ENCODE measurements at regions not wholly inside any gene's neighbourhood (a gene's known extent, or its start where the extent isn't known, plus 50 kb on each side); places are given as distances from the start of the nearest gene placed in this dataset.
"Not testable (repeated sequence)": the region's sequence is repeated elsewhere in the genome, so short reads cannot be mapped to it uniquely, and the experiment has no call there.

DNA sequence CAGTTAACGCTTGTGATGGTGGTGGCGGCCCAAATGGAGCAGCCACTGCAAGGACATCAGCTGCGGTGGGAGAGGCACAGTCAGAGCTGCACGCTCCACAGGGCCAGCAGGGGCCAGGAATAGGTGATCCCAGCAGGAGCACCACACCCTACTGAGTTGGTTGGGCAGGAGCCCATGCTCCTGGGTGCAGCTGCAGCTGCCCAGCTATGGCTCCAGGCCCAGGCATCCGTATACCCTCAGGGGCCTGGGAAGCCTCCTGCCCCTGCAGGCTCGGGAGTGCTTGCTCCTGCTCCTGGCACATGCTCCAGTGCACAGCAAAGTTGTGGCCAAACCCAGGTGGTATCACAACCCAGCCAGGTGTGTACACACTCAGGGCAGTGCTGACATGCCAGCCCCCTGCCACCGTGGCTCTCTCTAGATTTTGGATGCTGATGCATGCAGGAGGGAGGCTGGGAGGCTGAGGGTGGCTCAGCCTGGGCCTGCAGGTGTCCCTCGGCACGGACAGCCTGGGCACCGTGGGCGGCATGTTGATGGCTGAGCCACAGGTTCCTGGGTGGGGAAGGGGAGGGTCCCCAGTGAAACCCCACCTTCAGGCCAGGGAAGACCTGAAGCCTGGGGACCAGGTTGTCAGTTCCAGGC, 150.2 kb downstream of the CXXC4 start:
- Histone ChIP-seq H3F3A (replicated peaks; ENCODE audit: insufficient read depth) (no peaks in the 10 kb centered on the region), H3K27me3 (ENCODE audit: insufficient read depth) (no peaks in the 10 kb centered on the region), H3K9me2 (no peaks in the 10 kb centered on the region), H3K36me3 (replicated peaks in 1 of 2; ENCODE audit: control insufficient read depth in 1 of 2, insufficient read depth in 2 of 2, low read length in 1 of 2) (no peaks in the 10 kb centered on the region), H3K9ac (no peak overlapping the region), H3K27ac (ENCODE audit: low read depth in 2 of 2, low read length in 1 of 2) (no peak overlapping the region), H3K79me2 (ENCODE audit: insufficient read depth) (no peaks in the 10 kb centered on the region), H2AFZ (ENCODE audit: low read depth) (no peak overlapping the region), H3K4me3 (ENCODE audit: low read depth in 2 of 2, low read length in 1 of 2) (no peak overlapping the region), H3K4me2 (no peak overlapping the region), H3K4me1 (ENCODE audit: control insufficient read depth in 1 of 2, insufficient read depth in 2 of 2, low read depth in 1 of 2, low read length in 1 of 2) (no peaks in the 10 kb centered on the region), H4K20me1 (ENCODE audit: insufficient read depth) (no peaks in the 10 kb centered on the region), H3K9me3 (no peaks in the 10 kb centered on the region)
- WGBS (ENCODE audit: low lambda C conversion rate): 28% methylated on average over 7 of the region's 11 CpGs
- no peak for TF ChIP-seq EP300 (IDR thresholded peaks at IDR 0.05; ENCODE audit: borderline replicate concordance in 1 of 2, low read depth in 1 of 2, low read length in 1 of 2)
- no peak for DNase-seq
- POLR2A ChIA-PET: no interaction called here
- CTCF ChIA-PET: no interaction called here

DNA sequence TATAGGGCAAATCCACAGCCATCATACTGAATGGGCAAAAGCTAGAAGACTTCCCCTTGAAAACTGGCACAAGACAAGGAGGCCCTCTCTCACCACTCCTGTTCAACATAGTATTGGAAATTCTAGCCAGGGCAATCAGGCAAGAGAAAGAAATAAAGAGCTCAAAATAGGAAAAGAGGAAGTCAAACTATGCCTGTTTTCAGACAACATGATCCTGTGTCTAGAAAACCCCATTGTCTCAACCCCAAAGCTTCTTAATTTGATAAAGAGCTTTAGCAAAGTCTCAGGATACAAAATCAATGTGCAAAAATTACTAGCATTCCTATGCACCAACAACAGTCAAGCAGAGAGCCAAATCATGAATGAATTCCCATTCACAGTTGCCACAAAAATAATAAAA, 160.3 kb downstream of the CXXC4 start:
- H3K79me2 ChIP-seq (ENCODE audit: insufficient read depth): no peaks in the 10 kb centered on the region
- no peaks in the 10 kb centered on the region for H3K4me1 ChIP-seq (ENCODE audit: control insufficient read depth in 1 of 2, insufficient read depth in 2 of 2, low read depth in 1 of 2, low read length in 1 of 2)
- no peaks in the 10 kb centered on the region for H3K9me2 ChIP-seq
- no peak overlapping the region for H3K9ac ChIP-seq
- no peaks in the 10 kb centered on the region for H3K9me3 ChIP-seq
- H3K4me2 ChIP-seq: no peak overlapping the region
- no peaks in the 10 kb centered on the region for H3F3A ChIP-seq (replicated peaks; ENCODE audit: insufficient read depth)
- CTCF ChIA-PET: no interaction called here
- POLR2A ChIA-PET: no interaction called here
- TF ChIP-seq, protein P1, sequence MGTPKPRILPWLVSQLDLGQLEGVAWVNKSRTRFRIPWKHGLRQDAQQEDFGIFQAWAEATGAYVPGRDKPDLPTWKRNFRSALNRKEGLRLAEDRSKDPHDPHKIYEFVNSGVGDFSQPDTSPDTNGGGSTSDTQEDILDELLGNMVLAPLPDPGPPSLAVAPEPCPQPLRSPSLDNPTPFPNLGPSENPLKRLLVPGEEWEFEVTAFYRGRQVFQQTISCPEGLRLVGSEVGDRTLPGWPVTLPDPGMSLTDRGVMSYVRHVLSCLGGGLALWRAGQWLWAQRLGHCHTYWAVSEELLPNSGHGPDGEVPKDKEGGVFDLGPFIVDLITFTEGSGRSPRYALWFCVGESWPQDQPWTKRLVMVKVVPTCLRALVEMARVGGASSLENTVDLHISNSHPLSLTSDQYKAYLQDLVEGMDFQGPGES (IDR thresholded peaks at IDR 0.05; ENCODE audit: low read depth, low read length): no peak
- TF ChIP-seq POLR2AphosphoS5 (IDR thresholded peaks at IDR 0.05; ENCODE audit: low read depth, low read length) (no peak), RAD21 (IDR thresholded peaks at IDR 0.05; ENCODE audit: low read length) (no peak), FOXM1 (IDR thresholded peaks at IDR 0.05; ENCODE audit: low read depth) (no peak), ELF1 (IDR thresholded peaks at IDR 0.05) (no peak), MXI1 (IDR thresholded peaks at IDR 0.05; ENCODE audit: low read depth, low read length) (no peak)
- TF ChIP-seq, protein P2, sequence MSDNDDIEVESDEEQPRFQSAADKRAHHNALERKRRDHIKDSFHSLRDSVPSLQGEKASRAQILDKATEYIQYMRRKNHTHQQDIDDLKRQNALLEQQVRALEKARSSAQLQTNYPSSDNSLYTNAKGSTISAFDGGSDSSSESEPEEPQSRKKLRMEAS (IDR thresholded peaks at IDR 0.05; ENCODE audit: low read depth): no peak
- H3K4me3 ChIP-seq (ENCODE audit: low read depth in 2 of 2, low read length in 1 of 2): no peak overlapping the region
- no peak for DNase-seq
- H2AFZ ChIP-seq (ENCODE audit: low read depth): no peak overlapping the region
- H3K36me3 ChIP-seq (replicated peaks in 1 of 2; ENCODE audit: control insufficient read depth in 1 of 2, insufficient read depth in 2 of 2, low read length in 1 of 2): no peaks in the 10 kb centered on the region
- no peak overlapping the region for H3K27ac ChIP-seq (ENCODE audit: low read depth in 2 of 2, low read length in 1 of 2)
- no peaks in the 10 kb centered on the region for H3K27me3 ChIP-seq (ENCODE audit: insufficient read depth)
- H4K20me1 ChIP-seq (ENCODE audit: insufficient read depth): no peaks in the 10 kb centered on the region

DNA sequence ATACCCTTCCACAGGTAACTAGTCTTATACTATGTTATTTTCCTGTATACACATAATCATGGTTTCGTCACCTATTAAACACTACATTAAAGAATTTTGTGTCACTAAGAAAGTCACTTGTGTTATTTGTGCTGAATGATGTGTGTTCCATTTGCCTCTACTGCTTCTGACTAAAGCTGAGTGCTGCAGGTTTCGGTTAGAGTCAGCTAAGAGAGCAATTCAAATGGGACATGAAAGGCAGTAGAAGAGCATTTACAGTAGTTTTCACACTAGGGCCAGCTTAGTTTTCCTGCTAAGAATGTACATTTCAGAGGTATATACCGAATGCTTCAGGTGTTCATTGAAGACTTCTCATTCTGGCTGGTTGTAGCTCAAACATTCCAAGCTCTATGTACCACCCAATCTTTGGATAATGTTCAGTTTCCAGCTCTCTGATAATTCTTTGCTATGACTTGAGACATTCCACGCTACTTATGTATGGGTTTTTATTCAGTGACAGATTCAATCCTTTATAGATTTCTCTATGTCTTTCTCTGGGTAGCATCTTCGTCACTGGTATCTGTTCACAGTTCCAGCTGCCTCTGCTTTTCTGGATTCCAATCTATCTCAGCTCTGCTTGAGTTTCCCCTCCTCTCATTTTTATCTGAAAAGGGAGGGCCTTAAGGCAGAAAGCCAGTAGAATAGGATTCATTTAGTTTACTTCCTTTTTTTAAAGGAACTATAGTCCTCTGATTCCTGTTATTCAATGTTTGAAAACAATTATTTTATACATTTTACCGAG, 164.4 kb downstream of the CXXC4 start:
- H3K4me3 ChIP-seq (ENCODE audit: low read depth in 2 of 2, low read length in 1 of 2): no peak overlapping the region
- no peaks in the 10 kb centered on the region for H4K20me1 ChIP-seq (ENCODE audit: insufficient read depth)
- ChIA-PET CTCF (no interaction called here), POLR2A (no interaction called here)
- no peaks in the 10 kb centered on the region for H3K4me1 ChIP-seq (ENCODE audit: control insufficient read depth in 1 of 2, insufficient read depth in 2 of 2, low read depth in 1 of 2, low read length in 1 of 2)
- DNase-seq: no peak
- no peaks in the 10 kb centered on the region for H3K36me3 ChIP-seq (replicated peaks in 1 of 2; ENCODE audit: control insufficient read depth in 1 of 2, insufficient read depth in 2 of 2, low read length in 1 of 2)
- H3K9me3 ChIP-seq: no peaks in the 10 kb centered on the region
- 5% methylated on average over 6 of the region's 6 CpGs for WGBS (ENCODE audit: low lambda C conversion rate)
- no peak overlapping the region for H3K27ac ChIP-seq (ENCODE audit: low read depth in 2 of 2, low read length in 1 of 2)
- H3K4me2 ChIP-seq: no peak overlapping the region
- TF ChIP-seq CHD2 (IDR thresholded peaks at IDR 0.05; ENCODE audit: low read length, partially characterized antibody) (no peak), POLR2AphosphoS5 (IDR thresholded peaks at IDR 0.05; ENCODE audit: low read depth, low read length) (no peak), TCF12 (IDR thresholded peaks at IDR 0.05) (no peak), FOXM1 (IDR thresholded peaks at IDR 0.05; ENCODE audit: low read depth) (no peak), YY1 (IDR thresholded peaks at IDR 0.05; ENCODE audit: low read depth) (no peak), MEF2A (IDR thresholded peaks at IDR 0.05; ENCODE audit: borderline replicate concordance, low read depth) (no peak)
- no peaks in the 10 kb centered on the region for H3F3A ChIP-seq (replicated peaks; ENCODE audit: insufficient read depth)
- H3K27me3 ChIP-seq (ENCODE audit: insufficient read depth): no peaks in the 10 kb centered on the region
- no peak overlapping the region for H3K9ac ChIP-seq
- no peaks in the 10 kb centered on the region for H3K79me2 ChIP-seq (ENCODE audit: insufficient read depth)
- H2AFZ ChIP-seq (ENCODE audit: low read depth): no peak overlapping the region
- H3K9me2 ChIP-seq: no peaks in the 10 kb centered on the region

DNA sequence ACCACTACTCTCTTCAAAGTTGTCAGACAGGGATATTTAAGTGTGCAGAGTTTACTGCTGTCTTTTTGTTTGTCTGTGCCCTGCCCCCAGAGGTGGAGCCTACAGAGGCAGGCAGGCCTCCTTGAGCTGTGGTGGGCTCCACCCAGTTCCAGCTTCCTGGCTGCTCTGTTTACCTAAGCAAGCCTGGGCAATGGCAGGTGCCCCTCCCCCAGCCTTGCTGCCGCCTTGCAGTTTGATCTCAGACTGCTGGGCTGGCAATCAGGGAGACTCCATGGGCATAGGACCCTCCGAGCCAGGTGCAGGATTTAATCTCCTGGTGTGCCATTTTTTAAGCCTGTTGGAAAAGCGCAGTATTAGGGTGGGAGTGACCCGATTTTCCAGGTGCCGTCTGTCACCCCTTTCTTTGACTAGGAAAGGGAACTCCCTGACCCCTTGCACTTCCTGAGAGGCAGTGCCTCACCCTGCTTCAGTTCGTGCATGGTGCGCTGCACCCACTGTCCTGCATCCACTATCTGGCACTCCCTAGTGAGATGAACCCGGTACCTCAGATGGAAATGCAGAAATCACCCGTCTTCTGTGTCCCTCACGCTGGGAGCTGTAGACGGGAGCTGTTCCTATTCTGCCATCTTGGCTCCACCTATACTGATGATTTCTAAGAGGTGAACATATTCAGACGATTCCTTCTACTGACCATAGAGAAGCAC, 167.6 kb downstream of the CXXC4 start:
- DNase-seq; H2AFZ ChIP-seq (ENCODE audit: low read depth); H3F3A ChIP-seq (replicated peaks; ENCODE audit: insufficient read depth); POLR2A ChIA-PET; H3K36me3 ChIP-seq (replicated peaks in 1 of 2; ENCODE audit: control insufficient read depth in 1 of 2, insufficient read depth in 2 of 2, low read length in 1 of 2); H3K79me2 ChIP-seq (ENCODE audit: insufficient read depth); H3K4me1 ChIP-seq (ENCODE audit: control insufficient read depth in 1 of 2, insufficient read depth in 2 of 2, low read depth in 1 of 2, low read length in 1 of 2); H3K9ac ChIP-seq; H3K4me2 ChIP-seq; H3K4me3 ChIP-seq (ENCODE audit: low read depth in 2 of 2, low read length in 1 of 2); CTCF ChIA-PET; H3K27ac ChIP-seq (ENCODE audit: low read depth in 2 of 2, low read length in 1 of 2); H4K20me1 ChIP-seq (ENCODE audit: insufficient read depth); H3K9me3 ChIP-seq; H3K9me2 ChIP-seq; H3K27me3 ChIP-seq (ENCODE audit: insufficient read depth): not testable (repeated sequence)
- WGBS (ENCODE audit: low lambda C conversion rate): under 1% methylated on average over 6 of the region's 12 CpGs

Data from SK-N-SH (cell line).